ENCODE measurements at regions not wholly inside any gene's neighbourhood (a gene's known extent, or its start where the extent isn't known, plus 50 kb on each side); places are given as distances from the start of the nearest gene placed in this dataset.

DNA sequence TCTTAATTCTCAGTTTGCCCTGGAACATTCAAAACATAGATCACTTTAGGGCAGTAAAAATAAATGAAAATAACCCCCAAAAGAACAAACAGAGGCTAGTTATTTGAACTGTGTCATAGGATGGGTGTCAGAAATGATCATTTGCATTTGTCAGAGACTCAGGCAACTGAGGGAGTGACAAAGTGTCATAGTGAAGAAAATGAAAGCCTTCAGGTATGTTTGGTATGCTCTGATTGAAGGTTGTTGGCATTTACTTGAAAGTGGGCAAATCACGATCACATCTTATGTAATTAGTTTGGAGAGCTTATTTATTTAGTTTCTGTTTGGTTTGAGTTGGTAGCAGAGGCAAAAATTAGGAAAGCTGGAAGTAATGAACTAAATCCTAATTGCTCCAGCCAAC lies 880.9 kb downstream of the ANKRD7 start:
- Histone ChIP-seq H2BK15ac (ENCODE audit: low read depth, low read length) (no peak overlapping the region), H3K4ac (ENCODE audit: low read depth, low read length) (no peak overlapping the region), H2BK5ac (ENCODE audit: low read depth, low read length, poor library complexity, severe bottlenecking) (no peak overlapping the region), H2AK9ac (replicated peaks; ENCODE audit: low read depth, low read length, poor library complexity) (no peak overlapping the region), H3K4me3 (ENCODE audit: insufficient read depth, low read depth, low read length) (no peak overlapping the region), H4K8ac (ENCODE audit: low read depth in 2 of 2, low read length in 2 of 2) (no peak overlapping the region), H3K9me3 (ENCODE audit: control insufficient read depth, insufficient read depth, low read length) (peaks cover 1% of the 10 kb centered on the region; the same call in 1 of the 2 replicates), H2AK5ac (ENCODE audit: low read depth, low read length) (no peak overlapping the region), H4K20me1 (ENCODE audit: insufficient read depth, low read length) (no peaks in the 10 kb centered on the region), H3K18ac (ENCODE audit: low read depth, low read length) (no peak overlapping the region), H3K27me3 (ENCODE audit: control insufficient read depth, insufficient read depth, low read length) (no peaks in the 10 kb centered on the region), H4K91ac (ENCODE audit: insufficient read depth, low read depth, low read length) (no peak overlapping the region), H3K9me1 (ENCODE audit: insufficient read depth, low read length) (no peaks in the 10 kb centered on the region), H3K56ac (ENCODE audit: extremely low read depth, insufficient read depth, low read length) (no peak overlapping the region), H3K23ac (ENCODE audit: low read depth, low read length) (no peak overlapping the region), H3K14ac (replicated peaks; ENCODE audit: low read depth, low read length) (no peak overlapping the region), H3K4me2 (ENCODE audit: low read depth, low read length) (no peak overlapping the region), H3K79me1 (ENCODE audit: low read depth in 1 of 2, low read length in 2 of 2) (no peaks in the 10 kb centered on the region), H4K5ac (ENCODE audit: low read depth, low read length) (no peak overlapping the region), H2BK120ac (ENCODE audit: low read depth, low read length) (no peak overlapping the region), H3K27ac (ENCODE audit: insufficient read depth, low read length) (no peak overlapping the region), H2BK20ac (ENCODE audit: low read depth, low read length) (no peak overlapping the region), H3K36me3 (ENCODE audit: control insufficient read depth, insufficient read depth, low read length) (no peaks in the 10 kb centered on the region), H2AFZ (replicated peaks; ENCODE audit: low read length, poor library complexity) (no peak overlapping the region), H3K9ac (ENCODE audit: low read depth, low read length) (no peak overlapping the region), H3K4me1 (ENCODE audit: control insufficient read depth, insufficient read depth, low read length) (no peaks in the 10 kb centered on the region)
- no peak for ATAC-seq (ENCODE audit: low read depth)
- no TSS peak for BruUV-seq (replicated peaks)
- in situ Hi-C loops (cut with MboI; ENCODE audit: low sequenced_read_pairs) (no loop called here), dilution Hi-C loops (cut with HindIII; ENCODE audit: low sequenced_read_pairs, unreplicated experiment) (no loop called here), intact Hi-C loops (cut with micrococcal nuclease) (no loop called here)
- ChIA-PET CTCF (no interaction called here), POLR2A (ENCODE audit: unreplicated experiment) (no interaction called here)
- TF ChIP-seq USF2 (IDR thresholded peaks at IDR 0.05; ENCODE audit: low read depth, low read length) (no peak), RAD21 (IDR thresholded peaks at IDR 0.05; ENCODE audit: low read length) (no peak), MAZ (IDR thresholded peaks at IDR 0.05; ENCODE audit: borderline replicate concordance, low read depth, low read length) (no peak), SMC3 (IDR thresholded peaks at IDR 0.05; ENCODE audit: low read depth, low read length) (no peak), POLR2A (IDR thresholded peaks at IDR 0.05; ENCODE audit: low read depth, low read length) (no peak), MAFK (IDR thresholded peaks at IDR 0.05; ENCODE audit: low read depth, low read length) (no peak), FOS (IDR thresholded peaks at IDR 0.05; ENCODE audit: low read depth, low read length) (no peak), RCOR1 (IDR thresholded peaks at IDR 0.05; ENCODE audit: insufficient replicate concordance, low read length) (no peak), NFE2L2 (IDR thresholded peaks at IDR 0.05; ENCODE audit: low read depth, low read length) (no peak)
- TF ChIP-seq, protein P1, sequence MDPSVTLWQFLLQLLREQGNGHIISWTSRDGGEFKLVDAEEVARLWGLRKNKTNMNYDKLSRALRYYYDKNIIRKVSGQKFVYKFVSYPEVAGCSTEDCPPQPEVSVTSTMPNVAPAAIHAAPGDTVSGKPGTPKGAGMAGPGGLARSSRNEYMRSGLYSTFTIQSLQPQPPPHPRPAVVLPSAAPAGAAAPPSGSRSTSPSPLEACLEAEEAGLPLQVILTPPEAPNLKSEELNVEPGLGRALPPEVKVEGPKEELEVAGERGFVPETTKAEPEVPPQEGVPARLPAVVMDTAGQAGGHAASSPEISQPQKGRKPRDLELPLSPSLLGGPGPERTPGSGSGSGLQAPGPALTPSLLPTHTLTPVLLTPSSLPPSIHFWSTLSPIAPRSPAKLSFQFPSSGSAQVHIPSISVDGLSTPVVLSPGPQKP (IDR thresholded peaks at IDR 0.05; ENCODE audit: borderline replicate concordance, low read depth, low read length), result no peak
- no peak for DNase-seq
- no CpG with 5 or more reads among the region's 1 CpG for WGBS, 2 experiments (ENCODE audit: extremely low coverage in 2 of 2, insufficient read length in 1 of 2)

Measured in IMR-90 (cell line).